ENCODE measurements at regions not wholly inside any gene's neighbourhood (a gene's known extent, or its start where the extent isn't known, plus 50 kb on each side); places are given as distances from the start of the nearest gene placed in this dataset.
"Not testable (repeated sequence)": the region's sequence is repeated elsewhere in the genome, so short reads cannot be mapped to it uniquely, and the experiment has no call there.

DNA sequence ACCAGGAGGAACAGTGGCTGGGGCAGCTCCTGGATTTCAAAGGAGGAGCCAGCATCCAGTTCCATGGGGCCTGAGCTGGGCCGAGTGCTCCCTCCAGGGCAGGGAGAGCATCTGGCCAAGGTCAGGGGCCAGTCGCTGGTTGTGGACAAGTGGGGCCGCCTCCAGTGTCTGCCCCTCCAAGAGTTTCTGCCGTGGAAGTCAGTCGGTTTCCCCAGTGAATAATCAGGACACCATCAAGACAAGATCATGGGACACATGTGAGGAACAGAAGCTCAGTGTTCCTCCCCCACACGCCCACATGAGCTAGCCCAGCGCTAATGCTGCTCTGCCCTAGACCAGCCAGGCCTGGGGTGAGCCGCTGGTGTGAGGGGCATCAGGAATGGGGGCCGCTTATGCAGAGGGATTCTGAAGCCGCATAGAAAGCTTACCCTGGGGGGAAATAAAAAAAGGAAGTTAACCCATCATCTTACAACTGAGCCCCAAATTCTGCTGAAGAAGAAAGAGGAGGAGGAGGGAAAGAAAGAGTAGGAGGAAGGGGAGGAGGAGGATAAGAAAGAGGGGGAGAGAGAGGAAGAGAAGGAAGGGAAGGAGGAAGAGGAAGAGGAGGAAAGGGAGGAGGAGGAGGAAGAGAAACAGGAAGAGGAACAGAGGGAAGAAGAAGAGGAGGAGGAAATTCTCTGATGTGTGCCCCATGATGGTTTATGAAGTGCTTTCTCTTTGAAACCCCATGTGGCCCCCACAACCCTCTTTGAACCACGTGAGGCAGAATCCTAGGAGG, 198.4 kb downstream of the MATN1 start:
- peaks cover 58% of the 10 kb centered on the region for H3K4me1 Mint-ChIP-seq (ENCODE audit: low read depth)
- peak overlapping the region; percentile 32; the same call in 1 of the 2 replicates for H3K27ac Mint-ChIP-seq
- H3K9me3 Mint-ChIP-seq: no peaks in the 10 kb centered on the region
- peaks cover 7% of the 10 kb centered on the region for H3K27me3 Mint-ChIP-seq (ENCODE audit: insufficient read depth)
- no peaks in the 10 kb centered on the region for H3K36me3 Mint-ChIP-seq (ENCODE audit: low read depth)
- H3K4me3 Mint-ChIP-seq: no peak overlapping the region
- no peak for TF ChIP-seq CTCF (IDR thresholded peaks at IDR 0.05)
- DNase-seq: no peak

DNA sequence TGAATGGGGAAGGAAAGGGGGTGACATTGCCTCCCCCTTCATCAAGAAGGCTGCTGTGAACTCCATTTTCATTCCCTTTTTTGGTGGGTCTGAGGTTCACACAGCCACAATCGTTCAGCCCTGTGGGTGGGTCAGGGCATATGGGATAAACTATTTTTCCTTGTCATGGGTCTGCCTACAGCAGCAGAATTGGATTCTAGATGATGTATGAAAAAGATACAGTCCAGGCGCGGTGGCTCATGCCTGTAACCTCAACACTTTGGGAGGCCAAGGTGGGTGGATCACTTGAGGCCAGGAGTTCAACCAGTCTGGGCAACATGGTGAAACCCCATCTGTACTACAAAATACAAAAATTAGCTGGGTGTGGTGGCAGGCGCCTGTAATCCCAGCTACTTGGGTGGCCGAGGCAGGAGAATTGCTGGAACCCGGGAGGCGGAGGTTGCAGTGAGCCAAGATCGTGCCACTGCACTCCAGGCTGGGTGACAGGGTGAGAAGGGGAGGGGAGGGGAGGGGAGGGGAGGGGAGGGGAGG, 199.3 kb downstream of the MATN1 start:
- not testable (repeated sequence) for H3K9me3 Mint-ChIP-seq; H3K36me3 Mint-ChIP-seq (ENCODE audit: low read depth); DNase-seq; H3K27ac Mint-ChIP-seq; H3K4me3 Mint-ChIP-seq; H3K27me3 Mint-ChIP-seq (ENCODE audit: insufficient read depth)
- peaks cover 58% of the 10 kb centered on the region for H3K4me1 Mint-ChIP-seq (ENCODE audit: low read depth)

DNA sequence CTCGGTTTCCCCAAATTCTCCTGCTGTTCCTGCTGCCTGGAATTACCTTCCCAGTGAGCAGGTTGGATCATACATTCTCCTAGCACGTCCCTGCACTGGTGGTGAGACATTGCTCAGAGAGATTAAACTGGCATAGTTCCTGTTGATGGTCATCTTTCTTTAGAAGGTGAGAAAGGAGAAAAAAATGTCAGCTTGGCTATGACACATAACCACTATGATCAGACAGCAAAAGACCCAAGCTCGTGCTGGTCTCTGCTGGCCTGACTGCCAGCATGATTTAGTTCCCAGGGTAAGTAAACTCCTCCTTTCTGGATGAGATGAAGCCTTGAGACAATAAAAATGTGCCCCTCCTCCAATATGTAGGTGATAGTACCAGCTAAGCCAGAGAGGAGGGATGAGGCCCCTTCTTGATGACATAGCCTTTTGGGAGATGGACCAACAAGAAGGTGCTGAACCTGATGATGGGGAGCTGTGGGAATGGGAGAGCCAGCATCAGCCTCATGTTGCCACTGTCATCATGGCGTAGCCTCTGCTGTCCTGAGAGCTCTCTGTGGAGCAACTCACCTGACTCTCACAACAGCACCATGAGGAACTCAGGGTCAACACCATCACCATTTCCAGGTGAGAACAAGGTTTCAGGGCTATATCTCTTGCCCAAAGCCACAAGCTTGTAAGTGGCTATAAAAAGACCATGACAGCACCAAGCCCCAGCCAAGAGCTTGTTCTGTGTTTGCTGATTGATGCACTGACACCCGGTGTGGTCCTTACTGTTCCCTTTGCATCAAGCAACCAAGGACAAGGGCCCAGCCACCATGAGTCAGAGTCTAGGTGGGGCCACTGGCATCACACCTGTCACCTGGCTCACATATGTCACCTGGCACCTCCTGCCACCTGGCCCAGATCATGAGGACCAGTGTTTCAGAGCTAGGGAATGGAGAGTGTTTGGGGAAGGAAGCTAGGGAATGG, 200.0 kb downstream of the MATN1 start:
- Mint-ChIP-seq H3K27ac (peak overlapping the region; percentile 92), H3K4me1 (ENCODE audit: low read depth) (peaks cover 58% of the 10 kb centered on the region), H3K4me3 (peak overlapping the region; percentile 74), H3K9me3 (no peaks in the 10 kb centered on the region), H3K36me3 (ENCODE audit: low read depth) (no peaks in the 10 kb centered on the region), H3K27me3 (ENCODE audit: insufficient read depth) (peaks cover 7% of the 10 kb centered on the region)
- no peak for TF ChIP-seq CTCF (IDR thresholded peaks at IDR 0.05)
- DNase-seq: peak; percentile 96

GRCh38 chr1:30522031-30523004, 201.1 kb downstream of the MATN1 start:
- peaks cover 52% of the 10 kb centered on the region for H3K4me1 Mint-ChIP-seq (ENCODE audit: low read depth)
- peak; percentile 47 for DNase-seq
- peak overlapping the region; percentile 92 for H3K27ac Mint-ChIP-seq
- no peaks in the 10 kb centered on the region for H3K36me3 Mint-ChIP-seq (ENCODE audit: low read depth)
- H3K9me3 Mint-ChIP-seq: no peaks in the 10 kb centered on the region
- no peak for TF ChIP-seq CTCF (IDR thresholded peaks at IDR 0.05)
- peaks cover 7% of the 10 kb centered on the region for H3K27me3 Mint-ChIP-seq (ENCODE audit: insufficient read depth)
- peak overlapping the region; percentile 74 for H3K4me3 Mint-ChIP-seq

GRCh38 chr1:30521261-30521865, 202.0 kb downstream of the MATN1 start:
- DNase-seq: no peak
- TF ChIP-seq CTCF (IDR thresholded peaks at IDR 0.05): no peak
- Mint-ChIP-seq H3K9me3 (no peaks in the 10 kb centered on the region), H3K36me3 (ENCODE audit: low read depth) (no peaks in the 10 kb centered on the region), H3K27ac (no peak overlapping the region), H3K27me3 (ENCODE audit: insufficient read depth) (peaks cover 6% of the 10 kb centered on the region), H3K4me3 (no peak overlapping the region), H3K4me1 (ENCODE audit: low read depth) (peaks cover 47% of the 10 kb centered on the region)

Data from HFFc6 (cell line).